ENCODE measurements at regions not wholly inside any gene's neighbourhood (a gene's known extent, or its start where the extent isn't known, plus 50 kb on each side); places are given as distances from the start of the nearest gene placed in this dataset.
A peak's percentile ranks its signal among the peaks of the same experiment; 100 is the strongest.

DNA sequence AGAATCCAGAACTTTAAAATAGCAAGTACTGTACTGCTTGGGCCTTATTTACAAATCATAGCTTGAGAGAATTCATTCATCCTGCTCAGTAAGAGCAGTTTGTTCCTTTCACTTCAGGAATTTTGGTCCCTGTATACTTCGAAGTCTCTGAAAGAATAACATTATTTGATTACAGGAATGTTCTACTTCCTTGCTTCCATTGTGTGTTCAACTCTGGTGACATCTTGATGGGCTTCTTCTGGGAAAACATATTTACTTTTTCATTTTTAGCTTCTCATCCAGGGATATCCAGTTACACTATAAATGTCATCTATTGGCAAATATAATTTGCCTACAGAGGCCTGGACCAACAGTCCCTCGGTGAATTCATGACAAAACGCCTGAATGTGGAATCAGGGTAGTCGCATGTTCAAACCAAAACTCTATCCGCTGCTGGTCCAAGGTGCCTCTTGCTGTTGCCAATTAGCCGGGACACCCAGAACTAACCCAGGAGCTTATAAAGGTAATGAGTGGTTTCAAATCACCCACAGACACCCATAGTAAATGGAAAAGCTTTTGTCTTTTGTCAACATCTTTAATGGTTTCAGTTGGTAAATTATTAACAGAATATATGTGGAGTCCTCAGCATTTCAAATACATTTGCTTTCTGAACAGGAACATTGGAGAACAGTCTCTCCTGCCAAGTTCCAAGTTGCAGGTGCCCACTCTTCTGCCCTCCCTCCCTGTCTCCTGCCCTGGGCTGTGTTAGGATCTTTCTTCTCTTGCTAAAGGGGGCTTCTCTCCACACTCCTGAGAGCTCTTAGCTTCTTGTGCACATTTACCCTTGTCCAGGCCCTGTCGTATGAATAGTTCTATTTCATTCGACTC lies 162.5 kb upstream of the CITED2 start:
- TF ChIP-seq, protein P1, sequence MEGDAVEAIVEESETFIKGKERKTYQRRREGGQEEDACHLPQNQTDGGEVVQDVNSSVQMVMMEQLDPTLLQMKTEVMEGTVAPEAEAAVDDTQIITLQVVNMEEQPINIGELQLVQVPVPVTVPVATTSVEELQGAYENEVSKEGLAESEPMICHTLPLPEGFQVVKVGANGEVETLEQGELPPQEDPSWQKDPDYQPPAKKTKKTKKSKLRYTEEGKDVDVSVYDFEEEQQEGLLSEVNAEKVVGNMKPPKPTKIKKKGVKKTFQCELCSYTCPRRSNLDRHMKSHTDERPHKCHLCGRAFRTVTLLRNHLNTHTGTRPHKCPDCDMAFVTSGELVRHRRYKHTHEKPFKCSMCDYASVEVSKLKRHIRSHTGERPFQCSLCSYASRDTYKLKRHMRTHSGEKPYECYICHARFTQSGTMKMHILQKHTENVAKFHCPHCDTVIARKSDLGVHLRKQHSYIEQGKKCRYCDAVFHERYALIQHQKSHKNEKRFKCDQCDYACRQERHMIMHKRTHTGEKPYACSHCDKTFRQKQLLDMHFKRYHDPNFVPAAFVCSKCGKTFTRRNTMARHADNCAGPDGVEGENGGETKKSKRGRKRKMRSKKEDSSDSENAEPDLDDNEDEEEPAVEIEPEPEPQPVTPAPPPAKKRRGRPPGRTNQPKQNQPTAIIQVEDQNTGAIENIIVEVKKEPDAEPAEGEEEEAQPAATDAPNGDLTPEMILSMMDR (IDR thresholded peaks at IDR 0.05; ENCODE audit: insufficient read depth, low read length), result no peak

DNA sequence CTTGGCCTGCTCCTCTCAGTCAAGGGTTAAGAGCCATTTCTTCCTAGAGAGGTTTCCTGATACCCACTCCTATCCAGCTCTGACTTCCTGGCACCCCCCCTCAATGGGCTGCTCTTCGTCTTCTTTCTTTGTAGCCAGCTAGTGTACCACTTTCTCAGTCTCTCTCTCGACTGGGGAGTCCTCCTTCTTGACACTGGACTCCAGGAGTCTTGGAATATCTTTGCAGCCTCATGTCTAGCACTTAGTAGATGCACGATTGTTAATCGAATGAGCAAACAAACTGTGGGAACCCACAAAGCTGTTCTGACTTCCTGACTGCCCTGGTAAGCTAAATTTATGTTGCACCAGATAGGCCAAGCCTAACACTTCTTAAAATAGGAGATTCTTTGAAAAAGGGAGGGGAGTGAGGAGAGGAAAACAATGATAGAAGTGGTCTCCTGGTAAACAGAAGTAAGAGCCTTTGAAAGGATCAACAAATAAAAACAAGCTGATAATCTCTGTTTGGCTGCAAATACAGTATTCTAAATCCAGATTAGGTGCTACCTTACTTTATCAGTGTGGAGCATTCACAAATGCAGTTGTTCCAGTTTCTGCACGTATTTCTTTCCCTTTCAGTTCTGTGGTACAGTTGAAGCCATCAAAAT lies 160.1 kb upstream of the CITED2 start:
- DNase-seq (ENCODE audit: low read depth), result no peak
- TF ChIP-seq, protein P1 (IDR thresholded peaks at IDR 0.05; ENCODE audit: insufficient read depth, low read length), result no peak
- no peak overlapping the region for H3K4me3 ChIP-seq (ENCODE audit: low read depth, low read length)

More for the DNA sequence above, 162.5 kb upstream of the CITED2 start:
- DNase-seq (ENCODE audit: low read depth), result no peak
- no peak overlapping the region for H3K4me3 ChIP-seq (ENCODE audit: low read depth, low read length)

DNA sequence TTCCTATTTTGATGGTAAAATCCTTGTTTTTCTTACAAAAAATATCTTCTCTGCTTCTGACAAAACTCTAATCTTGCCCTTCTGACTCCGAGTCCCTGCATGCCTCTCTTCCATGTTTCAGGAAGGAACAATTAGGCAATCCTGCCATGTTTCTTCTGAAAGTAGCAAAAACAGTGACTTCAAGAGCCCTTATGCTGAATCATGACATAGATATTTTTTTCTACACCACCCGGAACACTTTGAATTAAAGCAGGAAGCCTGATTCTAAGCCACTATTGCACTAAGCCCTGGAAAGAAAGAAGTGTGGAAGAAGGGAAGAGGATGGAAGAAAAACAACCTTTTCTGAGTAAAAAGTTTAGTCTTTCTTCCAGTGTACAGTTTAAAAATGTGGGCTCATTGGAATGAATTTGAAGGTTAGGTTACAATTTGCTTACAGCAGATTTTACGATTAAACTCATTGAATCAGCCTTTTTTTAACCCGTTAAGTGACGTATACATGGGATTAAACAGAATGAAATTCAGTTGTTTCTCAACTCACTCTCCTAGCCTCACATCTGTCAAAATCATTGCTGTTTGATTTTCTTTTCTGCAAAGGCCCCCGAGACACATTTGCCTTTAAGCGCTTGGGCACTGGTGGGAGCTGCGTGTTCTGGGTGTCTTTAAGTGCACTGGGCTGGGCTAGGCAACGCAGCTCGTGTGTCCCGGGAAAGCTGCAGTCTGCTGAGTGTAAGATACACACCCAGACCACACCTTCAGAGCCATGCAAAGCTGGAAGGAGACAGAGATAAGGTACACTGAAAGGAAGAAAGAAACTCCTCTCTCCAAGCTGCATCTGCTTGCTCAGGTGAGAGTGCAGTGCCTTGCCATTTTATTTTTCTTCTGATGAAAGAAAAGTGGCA lies 159.4 kb upstream of the CITED2 start:
- no peak overlapping the region for H3K4me3 ChIP-seq (ENCODE audit: low read depth, low read length)
- DNase-seq (ENCODE audit: low read depth), result peak; percentile 84

DNA sequence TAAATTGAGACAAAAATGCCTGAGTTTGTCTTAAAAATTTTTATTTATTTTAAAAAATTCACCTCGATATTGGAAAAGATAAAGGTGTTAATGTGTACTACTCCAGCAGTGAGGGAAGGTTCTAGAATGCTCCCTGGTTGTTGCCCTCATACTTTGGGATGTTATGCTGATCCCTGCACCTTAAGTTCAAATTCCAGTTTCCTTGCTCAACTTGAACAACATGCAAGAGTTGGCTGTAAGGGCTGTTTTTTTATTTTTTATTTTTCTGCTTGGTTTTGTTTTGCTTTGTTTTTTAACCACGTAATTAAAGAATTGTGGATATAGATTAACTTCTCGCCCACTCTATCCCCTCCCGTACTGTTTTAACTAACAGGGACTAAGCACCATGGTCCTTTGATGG lies 158.7 kb upstream of the CITED2 start:
- no peak overlapping the region for H3K4me3 ChIP-seq (ENCODE audit: low read depth, low read length)
- DNase-seq (ENCODE audit: low read depth), result no peak
- TF ChIP-seq, protein P1 (IDR thresholded peaks at IDR 0.05; ENCODE audit: insufficient read depth, low read length), result no peak

More for the DNA sequence above, 159.4 kb upstream of the CITED2 start:
- TF ChIP-seq, protein P1 (IDR thresholded peaks at IDR 0.05; ENCODE audit: insufficient read depth, low read length), result no peak

DNA sequence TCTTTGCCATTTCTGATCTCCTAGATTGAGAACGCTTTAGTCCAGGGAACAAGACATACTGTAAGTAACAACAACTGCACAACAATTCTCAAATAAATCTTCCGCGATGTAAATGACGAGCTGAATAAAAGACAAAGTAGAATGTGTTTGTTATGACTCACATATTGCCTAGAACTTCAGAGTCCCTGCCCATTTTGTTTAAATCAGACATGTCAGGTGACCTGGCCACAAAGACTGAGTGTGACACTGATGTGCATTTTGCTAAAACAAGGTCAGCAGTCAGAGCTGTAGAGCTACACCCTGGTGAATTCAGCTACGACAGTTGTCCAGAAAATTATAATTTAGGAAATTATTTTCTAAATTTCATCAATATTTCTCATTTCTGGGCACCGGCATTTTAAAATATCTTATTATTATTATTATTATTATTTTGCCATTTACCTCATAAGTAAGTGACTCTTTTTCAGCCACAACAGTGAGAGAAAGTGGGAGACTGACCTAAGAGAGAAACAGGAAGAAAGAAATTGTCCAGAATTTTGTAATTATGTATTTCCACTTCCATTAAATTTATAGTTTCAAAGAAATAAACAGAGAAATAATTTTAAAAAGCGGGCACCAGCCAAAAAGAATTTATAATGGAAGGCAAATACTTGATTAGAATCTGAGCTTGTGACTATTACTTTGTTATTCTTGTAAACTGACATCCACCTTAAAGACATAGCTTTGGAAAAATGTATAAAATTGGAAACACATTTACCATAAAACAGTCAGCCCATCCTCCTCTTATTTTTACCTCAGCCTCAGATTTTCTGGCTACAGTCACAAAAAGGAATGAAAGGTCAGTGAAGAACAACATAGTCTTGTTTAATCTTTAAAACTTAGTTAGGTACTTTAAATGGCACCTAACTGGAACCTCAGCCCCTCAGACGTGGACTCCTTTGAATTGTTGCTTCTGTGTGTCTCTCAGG lies 157.0 kb upstream of the CITED2 start:
- H3K4me3 ChIP-seq (ENCODE audit: low read depth, low read length), result no peak overlapping the region
- DNase-seq (ENCODE audit: low read depth), result no peak
- TF ChIP-seq, protein P1 (IDR thresholded peaks at IDR 0.05; ENCODE audit: insufficient read depth, low read length), result no peak
